G401.6 (cell line): ENCODE measurements at regions not wholly inside any gene's neighbourhood (a gene's known extent, or its start where the extent isn't known, plus 50 kb on each side); places are given as distances from the start of the nearest gene placed in this dataset.

Source experiments
- FAIRE-seq: peaks from 2 replicates; lab custom pipeline; 2012; peaks lifted over from hg19 to GRCh38; lab: Jason Lieb, UNC

GRCh38 chr11:69974528-69974927 lies 103.6 kb upstream of the ANO1 start:
- no peak for FAIRE-seq

GRCh38 chr11:69975822-69976221 lies 102.3 kb upstream of the ANO1 start:
- FAIRE-seq = no peak

- no peak for FAIRE-seq
Measured at GRCh38 chr11:69976794-69977193, 101.3 kb upstream of the ANO1 start.

GRCh38 chr11:69977951-69978350 lies 100.2 kb upstream of the ANO1 start:
- FAIRE-seq = no peak

GRCh38 chr11:69978841-69979614 lies 99.1 kb upstream of the ANO1 start:
- FAIRE-seq = no peak

- FAIRE-seq = no peak
Measured at GRCh38 chr11:69979632-69980031, 98.5 kb upstream of the ANO1 start.

GRCh38 chr11:69981119-69981784 lies 96.9 kb upstream of the ANO1 start:
- no peak for FAIRE-seq

- no peak for FAIRE-seq
Measured at GRCh38 chr11:69982690-69983570, 95.2 kb upstream of the ANO1 start.

GRCh38 chr11:69983571-69983877 lies 94.6 kb upstream of the ANO1 start:
- FAIRE-seq = no peak

- FAIRE-seq = no peak
Measured at GRCh38 chr11:69983897-69984438, 94.1 kb upstream of the ANO1 start.

GRCh38 chr11:69984457-69985261 lies 93.5 kb upstream of the ANO1 start:
- no peak for FAIRE-seq

- FAIRE-seq = no peak
Measured at GRCh38 chr11:69985331-69985640, 92.8 kb upstream of the ANO1 start.

GRCh38 chr11:69985641-69986439 lies 92.3 kb upstream of the ANO1 start:
- no peak for FAIRE-seq

GRCh38 chr11:69986440-69986787 lies 91.7 kb upstream of the ANO1 start:
- no peak for FAIRE-seq

GRCh38 chr11:69986830-69987229 lies 91.3 kb upstream of the ANO1 start:
- no peak for FAIRE-seq

- FAIRE-seq = no peak
Measured at GRCh38 chr11:69992026-69992425, 86.1 kb upstream of the ANO1 start.

GRCh38 chr11:69992943-69993694 lies 85.0 kb upstream of the ANO1 start:
- no peak for FAIRE-seq

GRCh38 chr11:69994810-69995209 lies 83.3 kb upstream of the ANO1 start:
- no peak for FAIRE-seq

- FAIRE-seq = no peak
Measured at GRCh38 chr11:69995697-69996096, 82.4 kb upstream of the ANO1 start.

- no peak for FAIRE-seq
Measured at GRCh38 chr11:69996451-69996850, 81.7 kb upstream of the ANO1 start.

- no peak for FAIRE-seq
Measured at GRCh38 chr11:69997352-69997751, 80.8 kb upstream of the ANO1 start.
